ENCODE measurements at regions not wholly inside any gene's neighbourhood (a gene's known extent, or its start where the extent isn't known, plus 50 kb on each side); places are given as distances from the start of the nearest gene placed in this dataset.
A peak's percentile ranks its signal among the peaks of the same experiment; 100 is the strongest.

DNA sequence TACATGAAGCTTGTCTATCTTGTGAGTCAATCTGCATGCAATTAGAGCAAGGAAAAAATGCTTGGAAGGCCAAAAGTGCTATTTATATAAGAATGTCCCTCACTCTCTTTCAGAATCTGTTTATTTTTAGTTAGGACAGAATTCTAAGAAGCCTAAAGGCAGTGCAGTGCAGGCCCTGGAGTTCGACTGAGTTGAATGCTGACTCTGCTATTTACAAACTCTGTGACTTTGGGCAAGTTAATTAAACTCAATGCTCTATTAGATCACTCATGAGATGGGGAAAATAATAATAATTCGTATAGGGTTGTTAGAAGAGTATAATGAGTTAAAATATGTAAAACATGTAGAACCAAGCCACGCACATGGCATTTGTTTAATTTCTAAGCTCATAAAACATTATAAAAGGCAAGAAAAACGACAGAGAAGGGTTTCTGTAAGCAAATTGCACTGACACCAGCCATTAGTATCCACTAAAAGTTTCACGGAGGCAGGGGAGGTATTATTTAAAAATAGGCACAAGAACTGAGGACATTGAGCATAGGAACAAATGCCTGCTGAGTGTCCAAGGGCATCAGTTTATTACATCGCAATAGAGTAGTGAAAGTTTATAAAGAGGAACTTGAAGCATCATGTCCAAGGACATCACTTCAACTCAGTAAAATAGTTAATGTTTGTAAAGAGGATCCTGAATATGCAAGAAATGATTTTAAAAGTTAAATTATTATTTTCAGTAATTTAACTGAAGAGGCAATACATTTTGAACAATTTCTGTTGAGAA lies 115.0 kb upstream of the INPP4B start:
- DNase-seq (ENCODE audit: low spot score in 2 of 2), result no peak
- Histone ChIP-seq H3K9me3 (no peaks in the 10 kb centered on the region), H3K4me1 (peaks cover 0 to 25% (median 7%) of the 10 kb centered on the region in 4 donors), H3K4me3 (no peak overlapping the region), H3K27me3 (no peaks in the 10 kb centered on the region), H3K27ac (peak overlapping the region in 3 of 4 donors; percentile 48 to 83 (median 73)), H3K36me3 (no peaks in the 10 kb centered on the region)
- 50 to 55% methylated on average over 6 of the region's 6 CpGs for WGBS, 2 donors
- TF ChIP-seq POLR2A (IDR thresholded peaks at IDR 0.05) (no peak), CTCF (IDR thresholded peaks at IDR 0.05) (no peak), EP300 (IDR thresholded peaks at IDR 0.05) (no peak)

DNA sequence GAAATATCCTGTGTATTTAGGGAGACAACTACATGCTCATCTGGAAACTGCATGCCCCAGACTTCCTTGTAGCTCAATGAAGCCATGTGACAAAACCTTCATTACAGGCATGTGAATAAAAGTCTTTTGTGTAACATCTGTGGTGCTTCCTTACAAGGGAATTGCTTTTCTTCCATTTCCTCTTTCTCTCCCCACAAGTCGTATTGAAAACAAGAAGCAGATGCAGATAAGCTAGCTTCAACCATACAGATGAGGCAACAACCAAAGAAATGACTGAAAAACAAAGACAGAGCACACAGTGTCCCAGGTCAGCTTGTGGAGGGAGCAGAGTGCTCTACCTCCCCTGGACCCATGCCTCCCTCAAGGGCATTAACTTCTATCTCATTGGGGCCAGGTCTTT lies 115.8 kb upstream of the INPP4B start:
- 5 to 10% methylated on average over 1 of the region's 1 CpG for WGBS, 2 donors
- H3K4me3 ChIP-seq, result no peak overlapping the region
- H3K9me3 ChIP-seq, result no peaks in the 10 kb centered on the region
- peak overlapping the region in 3 of 4 donors; percentile 48 to 83 (median 73) for H3K27ac ChIP-seq
- no peaks in the 10 kb centered on the region for H3K27me3 ChIP-seq
- H3K4me1 ChIP-seq, result peaks cover 0 to 25% (median 7%) of the 10 kb centered on the region in 4 donors
- peak in 1 of 2 donors; percentile 33 for DNase-seq (ENCODE audit: low spot score in 2 of 2)
- TF ChIP-seq EP300 (IDR thresholded peaks at IDR 0.05) (peak; percentile 65 to 87), POLR2A (IDR thresholded peaks at IDR 0.05) (no peak), CTCF (IDR thresholded peaks at IDR 0.05) (peak in 1 of 5 experiments; percentile 8)
- no peaks in the 10 kb centered on the region for H3K36me3 ChIP-seq

GRCh38 chr4:142974328-142974727 lies 128.2 kb upstream of the INPP4B start:
- no peak overlapping the region for H3K27ac ChIP-seq
- no peak for DNase-seq (ENCODE audit: low spot score in 2 of 2)

GRCh38 chr4:142975618-142976017 lies 129.5 kb upstream of the INPP4B start:
- TF ChIP-seq CTCF (IDR thresholded peaks at IDR 0.05), result no peak
- TF ChIP-seq EP300 (IDR thresholded peaks at IDR 0.05), result no peak
- no peak for TF ChIP-seq POLR2A (IDR thresholded peaks at IDR 0.05)
- no peak for DNase-seq (ENCODE audit: low spot score in 2 of 2)
- 44 to 49% methylated on average over 1 of the region's 1 CpG for WGBS, 2 donors

More at GRCh38 chr4:142974328-142974727, 128.2 kb upstream of the INPP4B start:
- Histone ChIP-seq H3K4me3 (no peak overlapping the region), H3K27me3 (no peaks in the 10 kb centered on the region), H3K36me3 (no peaks in the 10 kb centered on the region), H3K9me3 (no peaks in the 10 kb centered on the region), H3K4me1 (no peaks in the 10 kb centered on the region)
- TF ChIP-seq POLR2A (IDR thresholded peaks at IDR 0.05) (no peak), CTCF (IDR thresholded peaks at IDR 0.05) (no peak), EP300 (IDR thresholded peaks at IDR 0.05) (no peak)

DNA sequence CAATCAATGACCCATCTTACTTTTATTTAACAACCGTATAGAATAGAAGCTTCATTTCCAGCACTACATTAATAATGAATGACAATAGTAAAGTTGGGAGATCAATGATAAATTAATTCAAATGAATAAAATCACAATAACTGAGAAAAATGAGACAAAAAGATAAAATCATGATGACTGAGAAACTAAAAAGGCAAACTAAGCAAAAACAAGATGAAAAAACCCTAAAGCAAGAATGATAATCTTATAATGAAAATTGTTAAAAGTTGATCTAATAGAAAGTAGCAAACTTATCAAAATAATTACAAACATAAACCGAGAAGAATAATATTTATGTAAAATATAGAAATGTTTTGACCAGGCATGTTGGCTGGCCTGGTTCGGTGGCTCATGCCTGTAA lies 130.4 kb upstream of the INPP4B start:
- Histone ChIP-seq H3K4me3 (no peak overlapping the region), H3K9me3 (no peaks in the 10 kb centered on the region), H3K4me1 (no peaks in the 10 kb centered on the region), H3K36me3 (no peaks in the 10 kb centered on the region), H3K27me3 (no peaks in the 10 kb centered on the region), H3K27ac (no peak overlapping the region)
- WGBS, 2 donors, result 70 to 77% methylated on average over 3 of the region's 3 CpGs
- DNase-seq (ENCODE audit: low spot score in 2 of 2), result no peak
- TF ChIP-seq POLR2A (IDR thresholded peaks at IDR 0.05), result no peak
- TF ChIP-seq CTCF (IDR thresholded peaks at IDR 0.05), result no peak
- no peak for TF ChIP-seq EP300 (IDR thresholded peaks at IDR 0.05)

More at GRCh38 chr4:142975618-142976017, 129.5 kb upstream of the INPP4B start:
- Histone ChIP-seq H3K4me3 (no peak overlapping the region), H3K4me1 (no peaks in the 10 kb centered on the region), H3K27ac (no peak overlapping the region), H3K36me3 (no peaks in the 10 kb centered on the region), H3K9me3 (no peaks in the 10 kb centered on the region), H3K27me3 (no peaks in the 10 kb centered on the region)
